Panc1 (cell line): ENCODE measurements at regions not wholly inside any gene's neighbourhood (a gene's known extent, or its start where the extent isn't known, plus 50 kb on each side); places are given as distances from the start of the nearest gene placed in this dataset.
A peak's percentile ranks its signal among the peaks of the same experiment; 100 is the strongest.

Experiments
- ATAC-seq: fragments of 200-7000 bp; cut with Tn5 transposase; 2 replicates; pipeline ENCODE4 v1.9.1; 2020; ENCODE audit warnings: mild to moderate bottlenecking, moderate library complexity
- BruUV-seq: library from RNA; stranded (reverse); fragments of 400-500 nt; replicated peaks from 2 replicates; lab custom pipeline; 2021; lab: Mats Ljungman, UMichigan
- CTCF ChIA-PET: fragments of 300-600 bp; sonication (Branson Sonifier 250); formaldehyde crosslinking; loops from one replicate; lab custom pipeline; 2022; ENCODE audit warnings: antibody characterized with exemption; lab: Charles Lee
- POLR2A ChIA-PET: fragments of 300-600 bp; sonication (Branson Sonifier 250); formaldehyde crosslinking; loops from one replicate; lab custom pipeline; 2022; ENCODE audit warnings: antibody characterized with exemption; lab: Charles Lee
- DNase-seq: peaks from one replicate; pipeline ENCODE4 v3.0.0-alpha.2; 2010; ENCODE audit warnings: low read depth, low spot score
- H3K27ac ChIP-seq: 2 replicates; pipeline ENCODE4 v1.5.1; 2011; ENCODE audit warnings: mild to moderate bottlenecking, low read length, inconsistent platforms
- H3K27me3 ChIP-seq: fragments of 200-500 bp; sonication (Bioruptor generic); 2 replicates; pipeline ENCODE4 v1.6.0; 2014; ENCODE audit warnings: low read length, inconsistent platforms; ENCODE audit not compliant: control insufficient read depth, insufficient read depth
- H3K36me3 ChIP-seq: fragments of 200-500 bp; sonication (Bioruptor generic); 2 replicates; pipeline ENCODE4 v1.5.1; 2014; ENCODE audit warnings: inconsistent platforms, mild to moderate bottlenecking, low read length, moderate library complexity; ENCODE audit not compliant: control insufficient read depth, insufficient read depth
- H3K4me1 ChIP-seq: 2 replicates; pipeline ENCODE4 v1.5.1; 2011; ENCODE audit warnings: inconsistent platforms, mild to moderate bottlenecking, low read length, moderate library complexity; ENCODE audit not compliant: control insufficient read depth, insufficient read depth
- H3K4me3 ChIP-seq, 2 experiments: 2 replicates each; pipeline ENCODE4 v1.5.1; 2011 to 2012; ENCODE audit warnings: low read depth in 2 of 2, low read length in 2 of 2, mild to moderate bottlenecking in 2 of 2, inconsistent platforms in 1 of 2, moderate library complexity in 1 of 2
- H3K9me3 ChIP-seq: fragments of 200-500 bp; sonication (Bioruptor generic); 2 replicates; pipeline ENCODE4 v1.5.1; 2014; ENCODE audit warnings: low read depth, mild to moderate bottlenecking, inconsistent platforms, low read length, moderate library complexity; ENCODE audit not compliant: control insufficient read depth, insufficient read depth
- POLR2AphosphoS5 ChIP-seq: IDR thresholded peaks from 2 replicates; pipeline ENCODE4 v1.6.1; 2012; ENCODE audit warnings: mild to moderate bottlenecking, low read depth, low read length, moderate library complexity
- SIN3A ChIP-seq: IDR thresholded peaks from 2 replicates; pipeline ENCODE4 v1.6.1; 2012; ENCODE audit warnings: low read depth, mild to moderate bottlenecking, low read length, moderate library complexity, borderline replicate concordance; ENCODE audit not compliant: insufficient read depth
- TCF7L2 ChIP-seq: IDR thresholded peaks from 2 replicates; pipeline ENCODE4 v1.6.1; 2011; ENCODE audit warnings: mild to moderate bottlenecking, low read depth, low read length, inconsistent platforms
- in situ Hi-C: cut with HindIII; loops from 2 replicates; pipeline ENCODE4 v1.10.0; 2016; ENCODE audit warnings: low sequenced_read_pairs, low pct_unique_long_range_greater_than_20kb
- intact Hi-C: fragments of 100-400 bp; cut with micrococcal nuclease; formaldehyde crosslinking; loops from one replicate; pipeline ENCODE4 v1.10.0; 2022; ENCODE audit not compliant: unreplicated experiment
- TF ChIP-seq, protein P1 (sequence below), 2 experiments: IDR thresholded peaks; 2 replicates each; pipeline ENCODE4 v1.6.1; 2011 to 2012; ENCODE audit warnings: low read depth in 2 of 2, control low read depth in 1 of 2, low read length in 1 of 2, mild to moderate bottlenecking in 1 of 2, moderate library complexity in 1 of 2; ENCODE audit not compliant: insufficient read depth in 1 of 2
- TF ChIP-seq, protein P2 (sequence below): fragments of 450-650 bp; IDR thresholded peaks from 2 replicates; pipeline ENCODE4 v1.5.1; 2017; ENCODE audit warnings: mild to moderate bottlenecking

DNA sequence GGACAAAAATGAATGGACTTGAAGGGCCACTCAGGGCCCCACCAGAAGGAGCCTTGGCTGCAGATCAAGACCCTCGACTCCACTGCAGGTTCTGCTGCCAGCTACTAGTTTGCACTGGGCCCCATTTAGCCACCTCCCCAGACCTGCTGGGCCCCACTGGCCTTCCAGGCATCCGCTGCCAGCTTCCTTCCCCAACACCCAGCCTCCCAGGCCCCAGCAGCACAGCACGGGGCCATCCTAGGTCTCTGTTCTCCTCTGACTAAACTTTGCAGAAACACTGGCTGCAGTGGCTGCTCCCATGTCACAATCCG, 277.4 kb upstream of the KLF14 start:
- in situ Hi-C loops (no loop called here), intact Hi-C loops (no loop called here)
- ChIA-PET POLR2A (no interaction called here), CTCF (no interaction called here)
- TF ChIP-seq, protein P1, sequence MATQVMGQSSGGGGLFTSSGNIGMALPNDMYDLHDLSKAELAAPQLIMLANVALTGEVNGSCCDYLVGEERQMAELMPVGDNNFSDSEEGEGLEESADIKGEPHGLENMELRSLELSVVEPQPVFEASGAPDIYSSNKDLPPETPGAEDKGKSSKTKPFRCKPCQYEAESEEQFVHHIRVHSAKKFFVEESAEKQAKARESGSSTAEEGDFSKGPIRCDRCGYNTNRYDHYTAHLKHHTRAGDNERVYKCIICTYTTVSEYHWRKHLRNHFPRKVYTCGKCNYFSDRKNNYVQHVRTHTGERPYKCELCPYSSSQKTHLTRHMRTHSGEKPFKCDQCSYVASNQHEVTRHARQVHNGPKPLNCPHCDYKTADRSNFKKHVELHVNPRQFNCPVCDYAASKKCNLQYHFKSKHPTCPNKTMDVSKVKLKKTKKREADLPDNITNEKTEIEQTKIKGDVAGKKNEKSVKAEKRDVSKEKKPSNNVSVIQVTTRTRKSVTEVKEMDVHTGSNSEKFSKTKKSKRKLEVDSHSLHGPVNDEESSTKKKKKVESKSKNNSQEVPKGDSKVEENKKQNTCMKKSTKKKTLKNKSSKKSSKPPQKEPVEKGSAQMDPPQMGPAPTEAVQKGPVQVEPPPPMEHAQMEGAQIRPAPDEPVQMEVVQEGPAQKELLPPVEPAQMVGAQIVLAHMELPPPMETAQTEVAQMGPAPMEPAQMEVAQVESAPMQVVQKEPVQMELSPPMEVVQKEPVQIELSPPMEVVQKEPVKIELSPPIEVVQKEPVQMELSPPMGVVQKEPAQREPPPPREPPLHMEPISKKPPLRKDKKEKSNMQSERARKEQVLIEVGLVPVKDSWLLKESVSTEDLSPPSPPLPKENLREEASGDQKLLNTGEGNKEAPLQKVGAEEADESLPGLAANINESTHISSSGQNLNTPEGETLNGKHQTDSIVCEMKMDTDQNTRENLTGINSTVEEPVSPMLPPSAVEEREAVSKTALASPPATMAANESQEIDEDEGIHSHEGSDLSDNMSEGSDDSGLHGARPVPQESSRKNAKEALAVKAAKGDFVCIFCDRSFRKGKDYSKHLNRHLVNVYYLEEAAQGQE (IDR thresholded peaks at IDR 0.05; ENCODE audit: insufficient read depth in 1 of 2, low read depth in 2 of 2, low read length in 1 of 2): no peak
- TF ChIP-seq POLR2AphosphoS5 (no peak), SIN3A (no peak), TCF7L2 (no peak)
- TF ChIP-seq, protein P2, sequence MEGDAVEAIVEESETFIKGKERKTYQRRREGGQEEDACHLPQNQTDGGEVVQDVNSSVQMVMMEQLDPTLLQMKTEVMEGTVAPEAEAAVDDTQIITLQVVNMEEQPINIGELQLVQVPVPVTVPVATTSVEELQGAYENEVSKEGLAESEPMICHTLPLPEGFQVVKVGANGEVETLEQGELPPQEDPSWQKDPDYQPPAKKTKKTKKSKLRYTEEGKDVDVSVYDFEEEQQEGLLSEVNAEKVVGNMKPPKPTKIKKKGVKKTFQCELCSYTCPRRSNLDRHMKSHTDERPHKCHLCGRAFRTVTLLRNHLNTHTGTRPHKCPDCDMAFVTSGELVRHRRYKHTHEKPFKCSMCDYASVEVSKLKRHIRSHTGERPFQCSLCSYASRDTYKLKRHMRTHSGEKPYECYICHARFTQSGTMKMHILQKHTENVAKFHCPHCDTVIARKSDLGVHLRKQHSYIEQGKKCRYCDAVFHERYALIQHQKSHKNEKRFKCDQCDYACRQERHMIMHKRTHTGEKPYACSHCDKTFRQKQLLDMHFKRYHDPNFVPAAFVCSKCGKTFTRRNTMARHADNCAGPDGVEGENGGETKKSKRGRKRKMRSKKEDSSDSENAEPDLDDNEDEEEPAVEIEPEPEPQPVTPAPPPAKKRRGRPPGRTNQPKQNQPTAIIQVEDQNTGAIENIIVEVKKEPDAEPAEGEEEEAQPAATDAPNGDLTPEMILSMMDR: no peak
- no peak for DNase-seq
- H3K4me1 ChIP-seq: peaks cover 79% of the 10 kb centered on the region
- no peaks in the 10 kb centered on the region for H3K36me3 ChIP-seq
- H3K4me3 ChIP-seq: no peak overlapping the region
- no peaks in the 10 kb centered on the region for H3K9me3 ChIP-seq
- no TSS peak for BruUV-seq
- ATAC-seq: no peak
- peak overlapping the region; percentile 62 for H3K27ac ChIP-seq
- H3K27me3 ChIP-seq: no peaks in the 10 kb centered on the region

DNA sequence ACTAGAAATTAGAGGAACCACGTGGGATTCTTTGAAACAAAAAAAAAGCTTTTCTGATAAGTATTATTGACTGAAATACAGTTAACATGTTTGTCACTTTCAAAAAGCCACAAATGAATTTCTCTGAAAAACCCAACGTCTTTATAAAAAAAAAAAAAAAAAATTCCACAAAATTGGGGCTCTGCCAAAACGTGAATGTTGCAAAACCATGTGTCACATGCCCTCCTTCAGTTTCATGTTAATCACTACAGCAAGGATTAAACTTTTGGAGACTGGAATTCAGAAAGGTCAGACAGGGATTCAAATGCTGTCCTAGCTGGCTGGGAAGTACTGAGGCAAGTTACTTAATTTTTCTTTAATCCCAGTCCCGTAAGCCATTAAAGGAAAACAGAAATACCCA, 278.0 kb upstream of the KLF14 start:
- intact Hi-C loops (no loop called here), in situ Hi-C loops (no loop called here)
- POLR2A ChIA-PET: no interaction called here
- Histone ChIP-seq H3K4me1 (peaks cover 78% of the 10 kb centered on the region), H3K27ac (peak overlapping the region; percentile 74), H3K27me3 (no peaks in the 10 kb centered on the region), H3K36me3 (no peaks in the 10 kb centered on the region), H3K4me3 (no peak overlapping the region), H3K9me3 (no peaks in the 10 kb centered on the region)
- ATAC-seq (no peak), DNase-seq (no peak)
- BruUV-seq: no TSS peak
- TF ChIP-seq POLR2AphosphoS5 (no peak), TCF7L2 (no peak), SIN3A (no peak)
- TF ChIP-seq, protein P2: no peak
- TF ChIP-seq, protein P1 (IDR thresholded peaks at IDR 0.05; ENCODE audit: insufficient read depth in 1 of 2, low read depth in 2 of 2, low read length in 1 of 2): no peak
- CTCF ChIA-PET: no interaction called here
